ENCODE measurements at regions not wholly inside any gene's neighbourhood (a gene's known extent, or its start where the extent isn't known, plus 50 kb on each side); places are given as distances from the start of the nearest gene placed in this dataset.

DNA sequence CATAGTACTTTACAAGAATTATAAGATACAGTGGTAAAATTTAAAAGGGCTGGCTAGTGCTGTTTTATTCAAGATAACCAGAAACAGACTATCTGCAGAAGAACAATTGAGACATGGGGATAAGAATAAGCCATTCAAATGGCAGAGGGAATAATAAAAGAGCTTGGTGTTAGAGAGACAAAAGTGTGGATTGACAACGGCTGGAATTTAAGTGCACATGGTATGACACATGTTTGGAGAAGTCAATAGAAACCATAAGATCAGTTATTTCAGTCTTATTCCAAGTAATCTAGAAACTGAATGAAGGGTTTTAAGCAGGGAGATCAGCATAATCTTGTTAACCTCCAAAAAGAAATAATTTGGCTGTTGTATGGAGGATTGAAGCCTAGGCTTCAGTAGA is 1205.5 kb upstream of the CITED2 start:
- Histone ChIP-seq H2AFZ (ENCODE audit: low read length) (no peak overlapping the region), H3K27ac (ENCODE audit: low read length) (no peak overlapping the region), H3K4me3 (ENCODE audit: low read length) (no peak overlapping the region), H3K27me3 (replicated peaks; ENCODE audit: insufficient read depth, low read length) (no peaks in the 10 kb centered on the region), H3K9me3 (replicated peaks; ENCODE audit: insufficient read depth, low read length) (no peaks in the 10 kb centered on the region), H3K79me2 (ENCODE audit: low read length) (no peaks in the 10 kb centered on the region), H3K9me2 (replicated peaks; ENCODE audit: insufficient read depth, low read length) (no peaks in the 10 kb centered on the region), H3K4me2 (ENCODE audit: low read depth, low read length) (no peak overlapping the region), H4K20me1 (ENCODE audit: insufficient read depth, low read length) (no peaks in the 10 kb centered on the region), H3K36me3 (replicated peaks; ENCODE audit: insufficient read depth, low read length) (no peaks in the 10 kb centered on the region), H3K9ac (ENCODE audit: low read length) (no peak overlapping the region), H3K4me1 (ENCODE audit: low read length) (no peaks in the 10 kb centered on the region), H3F3A (ENCODE audit: insufficient read depth, low read length) (no peaks in the 10 kb centered on the region)
- TF ChIP-seq EZH2phosphoT487 (IDR thresholded peaks at IDR 0.05; ENCODE audit: low read length) (no peak), EZH2 (optimal IDR thresholded peaks at IDR 0.05; ENCODE audit: low read depth, low read length) (no peak)
- TF ChIP-seq, protein P1, sequence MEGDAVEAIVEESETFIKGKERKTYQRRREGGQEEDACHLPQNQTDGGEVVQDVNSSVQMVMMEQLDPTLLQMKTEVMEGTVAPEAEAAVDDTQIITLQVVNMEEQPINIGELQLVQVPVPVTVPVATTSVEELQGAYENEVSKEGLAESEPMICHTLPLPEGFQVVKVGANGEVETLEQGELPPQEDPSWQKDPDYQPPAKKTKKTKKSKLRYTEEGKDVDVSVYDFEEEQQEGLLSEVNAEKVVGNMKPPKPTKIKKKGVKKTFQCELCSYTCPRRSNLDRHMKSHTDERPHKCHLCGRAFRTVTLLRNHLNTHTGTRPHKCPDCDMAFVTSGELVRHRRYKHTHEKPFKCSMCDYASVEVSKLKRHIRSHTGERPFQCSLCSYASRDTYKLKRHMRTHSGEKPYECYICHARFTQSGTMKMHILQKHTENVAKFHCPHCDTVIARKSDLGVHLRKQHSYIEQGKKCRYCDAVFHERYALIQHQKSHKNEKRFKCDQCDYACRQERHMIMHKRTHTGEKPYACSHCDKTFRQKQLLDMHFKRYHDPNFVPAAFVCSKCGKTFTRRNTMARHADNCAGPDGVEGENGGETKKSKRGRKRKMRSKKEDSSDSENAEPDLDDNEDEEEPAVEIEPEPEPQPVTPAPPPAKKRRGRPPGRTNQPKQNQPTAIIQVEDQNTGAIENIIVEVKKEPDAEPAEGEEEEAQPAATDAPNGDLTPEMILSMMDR (IDR thresholded peaks at IDR 0.05; ENCODE audit: low read length): no peak
- no peak for DNase-seq

DNA sequence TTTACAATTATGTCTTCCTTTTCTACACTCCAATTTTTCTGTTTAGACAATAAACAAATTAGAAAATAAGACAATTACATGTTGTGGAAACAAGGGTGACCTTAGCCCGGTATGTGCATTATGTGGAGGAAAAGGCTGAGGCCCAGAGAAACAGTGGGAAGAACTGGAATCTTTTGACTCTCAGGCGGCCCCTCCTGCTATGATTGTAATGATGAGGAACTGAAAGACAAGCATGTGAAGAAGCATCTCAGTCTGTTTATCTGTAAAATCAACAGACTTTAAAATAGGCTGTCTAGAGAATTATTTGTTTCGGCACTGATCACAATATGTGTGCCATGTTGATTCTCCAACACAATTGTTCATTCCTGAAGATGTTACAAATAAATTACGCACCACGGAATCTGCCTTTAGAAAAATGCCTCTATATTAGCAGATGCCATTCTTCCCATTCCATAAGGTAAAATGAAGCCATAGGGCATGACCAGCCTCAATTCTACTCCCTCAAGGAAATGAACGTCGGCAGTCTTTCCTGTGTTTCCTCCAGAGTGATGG is 1201.6 kb upstream of the CITED2 start:
- H3K79me2 ChIP-seq (ENCODE audit: low read length): no peaks in the 10 kb centered on the region
- H3K9me3 ChIP-seq (replicated peaks; ENCODE audit: insufficient read depth, low read length): no peaks in the 10 kb centered on the region; the same call in 1 of the 2 replicates
- TF ChIP-seq, protein P1 (IDR thresholded peaks at IDR 0.05; ENCODE audit: low read length): no peak
- TF ChIP-seq EZH2phosphoT487 (IDR thresholded peaks at IDR 0.05; ENCODE audit: low read length) (no peak), EZH2 (optimal IDR thresholded peaks at IDR 0.05; ENCODE audit: low read depth, low read length) (no peak)
- no peaks in the 10 kb centered on the region for H4K20me1 ChIP-seq (ENCODE audit: insufficient read depth, low read length)
- no peaks in the 10 kb centered on the region for H3K27me3 ChIP-seq (replicated peaks; ENCODE audit: insufficient read depth, low read length)
- H3K4me2 ChIP-seq (ENCODE audit: low read depth, low read length): no peak overlapping the region
- no peaks in the 10 kb centered on the region for H3K36me3 ChIP-seq (replicated peaks; ENCODE audit: insufficient read depth, low read length)
- H2AFZ ChIP-seq (ENCODE audit: low read length): no peak overlapping the region
- H3K9ac ChIP-seq (ENCODE audit: low read length): no peak overlapping the region
- H3K4me1 ChIP-seq (ENCODE audit: low read length): no peaks in the 10 kb centered on the region
- H3K4me3 ChIP-seq (ENCODE audit: low read length): no peak overlapping the region
- H3F3A ChIP-seq (ENCODE audit: insufficient read depth, low read length): no peaks in the 10 kb centered on the region
- no peaks in the 10 kb centered on the region for H3K9me2 ChIP-seq (replicated peaks; ENCODE audit: insufficient read depth, low read length)
- DNase-seq: no peak
- H3K27ac ChIP-seq (ENCODE audit: low read length): no peak overlapping the region

- Histone ChIP-seq H3K27ac (ENCODE audit: low read length) (no peak overlapping the region), H3K9ac (ENCODE audit: low read length) (no peak overlapping the region), H3K79me2 (ENCODE audit: low read length) (no peaks in the 10 kb centered on the region), H3K4me3 (ENCODE audit: low read length) (no peak overlapping the region), H2AFZ (ENCODE audit: low read length) (no peak overlapping the region), H3K9me2 (replicated peaks; ENCODE audit: insufficient read depth, low read length) (no peaks in the 10 kb centered on the region), H3K27me3 (replicated peaks; ENCODE audit: insufficient read depth, low read length) (no peaks in the 10 kb centered on the region), H3K9me3 (replicated peaks; ENCODE audit: insufficient read depth, low read length) (no peaks in the 10 kb centered on the region; the same call in 1 of the 2 replicates), H3K4me1 (ENCODE audit: low read length) (no peaks in the 10 kb centered on the region), H4K20me1 (ENCODE audit: insufficient read depth, low read length) (no peaks in the 10 kb centered on the region), H3F3A (ENCODE audit: insufficient read depth, low read length) (no peaks in the 10 kb centered on the region), H3K4me2 (ENCODE audit: low read depth, low read length) (no peak overlapping the region), H3K36me3 (replicated peaks; ENCODE audit: insufficient read depth, low read length) (no peaks in the 10 kb centered on the region)
- no peak for DNase-seq
- TF ChIP-seq EZH2 (optimal IDR thresholded peaks at IDR 0.05; ENCODE audit: low read depth, low read length) (no peak), EZH2phosphoT487 (IDR thresholded peaks at IDR 0.05; ENCODE audit: low read length) (no peak)
- TF ChIP-seq, protein P1 (IDR thresholded peaks at IDR 0.05; ENCODE audit: low read length): no peak
Measured at GRCh38 chr6:140572867-140573266, 1198.4 kb upstream of the CITED2 start.
